GM12873 (cell line): ENCODE measurements at regions not wholly inside any gene's neighbourhood (a gene's known extent, or its start where the extent isn't known, plus 50 kb on each side); places are given as distances from the start of the nearest gene placed in this dataset.

Experiments used
- CTCF ChIP-seq: IDR thresholded peaks from 2 replicates; pipeline ENCODE4 v1.5.1; 2012; ENCODE audit warnings: low read depth, mild to moderate bottlenecking, moderate library complexity, low read length, control low read depth; ENCODE audit not compliant: insufficient read depth; ENCODE audit errors: missing control alignments

GRCh38 chr14:105793836-105794235 is 267.5 kb downstream of the TMEM121 start:
- TF ChIP-seq CTCF: no peak

GRCh38 chr14:105797546-105797945 is 271.2 kb downstream of the TMEM121 start:
- TF ChIP-seq CTCF: no peak

- no peak for TF ChIP-seq CTCF
Measured at GRCh38 chr14:105805701-105806100, 279.3 kb downstream of the TMEM121 start.

GRCh38 chr14:105806568-105806967 is 280.2 kb downstream of the TMEM121 start:
- TF ChIP-seq CTCF: no peak

GRCh38 chr14:105817971-105818711 is 291.8 kb downstream of the TMEM121 start:
- no peak for TF ChIP-seq CTCF

- no peak for TF ChIP-seq CTCF
Measured at GRCh38 chr14:105818712-105819005, 292.3 kb downstream of the TMEM121 start.

GRCh38 chr14:105830171-105830570 is 303.8 kb downstream of the TMEM121 start:
- no peak for TF ChIP-seq CTCF
